Skin epidermis (tissue), 12 donors: ENCODE measurements at regions not wholly inside any gene's neighbourhood (a gene's known extent, or its start where the extent isn't known, plus 50 kb on each side); places are given as distances from the start of the nearest gene placed in this dataset.
"Not testable (repeated sequence)": the region's sequence is repeated elsewhere in the genome, so short reads cannot be mapped to it uniquely, and the experiment has no call there.

Experiments
- H3K27ac ChIP-seq, 21 experiments: fragments of 200-600 bp; sonication (generic) in 11 of 21; one replicate each; pipeline ENCODE4 v1.5.0; 2020; ENCODE audit warnings: mild to moderate bottlenecking in 3 of 21, inconsistent platforms in 2 of 21, moderate library complexity in 2 of 21
- H3K4me3 ChIP-seq, 7 experiments: fragments of 200-600 bp; sonication (generic) in 2 of 7; one replicate each; pipeline ENCODE4 v1.5.0; 2020; ENCODE audit warnings: inconsistent platforms in 2 of 7, mild to moderate bottlenecking in 2 of 7, moderate library complexity in 1 of 7

- Histone ChIP-seq H3K4me3 (no peak overlapping the region), H3K27ac (no peak overlapping the region)
These were observed 222.7 kb upstream of the SLC39A10 start for GRCh38 chr2:195434346-195434745.

- H3K27ac ChIP-seq, H3K4me3 ChIP-seq: not testable (repeated sequence)
These were observed 223.3 kb upstream of the SLC39A10 start for GRCh38 chr2:195433729-195434128.

- Histone ChIP-seq H3K27ac (no peak overlapping the region), H3K4me3 (no peak overlapping the region)
These were observed 228.4 kb upstream of the SLC39A10 start for GRCh38 chr2:195428673-195429072.

- no peak overlapping the region for H3K4me3 ChIP-seq
- no peak overlapping the region for H3K27ac ChIP-seq
These were observed 231.7 kb upstream of the SLC39A10 start for GRCh38 chr2:195425328-195425727.

GRCh38 chr2:195419033-195419432 is 238.0 kb upstream of the SLC39A10 start:
- Histone ChIP-seq H3K27ac (no peak overlapping the region), H3K4me3 (no peak overlapping the region)

GRCh38 chr2:195414537-195415100 is 242.4 kb upstream of the SLC39A10 start:
- H3K27ac ChIP-seq: no peak overlapping the region
- H3K4me3 ChIP-seq: no peak overlapping the region

GRCh38 chr2:195413944-195414343 is 243.1 kb upstream of the SLC39A10 start:
- H3K4me3 ChIP-seq: no peak overlapping the region
- H3K27ac ChIP-seq: no peak overlapping the region

GRCh38 chr2:195413422-195413821 is 243.6 kb upstream of the SLC39A10 start:
- Histone ChIP-seq H3K27ac (no peak overlapping the region), H3K4me3 (no peak overlapping the region)

- Histone ChIP-seq H3K4me3 (no peak overlapping the region), H3K27ac (no peak overlapping the region)
These were observed 245.8 kb upstream of the SLC39A10 start for GRCh38 chr2:195411219-195411687.

- Histone ChIP-seq H3K27ac (no peak overlapping the region), H3K4me3 (no peak overlapping the region)
These were observed 246.9 kb upstream of the SLC39A10 start for GRCh38 chr2:195410074-195410671.

GRCh38 chr2:195408811-195409210 is 248.2 kb upstream of the SLC39A10 start:
- Histone ChIP-seq H3K4me3 (no peak overlapping the region), H3K27ac (no peak overlapping the region)

GRCh38 chr2:195408196-195408595 is 248.8 kb upstream of the SLC39A10 start:
- H3K27ac ChIP-seq: no peak overlapping the region
- no peak overlapping the region for H3K4me3 ChIP-seq

GRCh38 chr2:195407783-195408182 is 249.2 kb upstream of the SLC39A10 start:
- H3K4me3 ChIP-seq: no peak overlapping the region
- H3K27ac ChIP-seq: no peak overlapping the region

GRCh38 chr2:195406886-195407603 is 250.0 kb upstream of the SLC39A10 start:
- Histone ChIP-seq H3K4me3 (no peak overlapping the region), H3K27ac (no peak overlapping the region)

- Histone ChIP-seq H3K27ac (no peak overlapping the region), H3K4me3 (no peak overlapping the region)
These were observed 252.4 kb upstream of the SLC39A10 start for GRCh38 chr2:195404651-195405050.

GRCh38 chr2:195396479-195396878 is 260.5 kb upstream of the SLC39A10 start:
- Histone ChIP-seq H3K4me3 (no peak overlapping the region), H3K27ac (no peak overlapping the region)

- Histone ChIP-seq H3K27ac (no peak overlapping the region), H3K4me3 (no peak overlapping the region)
These were observed 261.7 kb upstream of the SLC39A10 start for GRCh38 chr2:195395362-195395761.

- Histone ChIP-seq H3K27ac (no peak overlapping the region), H3K4me3 (no peak overlapping the region)
These were observed 264.3 kb upstream of the SLC39A10 start for GRCh38 chr2:195392446-195393336.

GRCh38 chr2:195390686-195391321 is 266.2 kb upstream of the SLC39A10 start:
- no peak overlapping the region for H3K27ac ChIP-seq
- H3K4me3 ChIP-seq: no peak overlapping the region

- Histone ChIP-seq H3K4me3 (no peak overlapping the region), H3K27ac (no peak overlapping the region)
These were observed 269.0 kb upstream of the SLC39A10 start for GRCh38 chr2:195388028-195388427.
